Neural cell (in vitro differentiated cells): ENCODE measurements at regions not wholly inside any gene's neighbourhood (a gene's known extent, or its start where the extent isn't known, plus 50 kb on each side); places are given as distances from the start of the nearest gene placed in this dataset.

Source experiments
- H2AFZ ChIP-seq: fragments of 200-600, 300-800 bp; sonication (generic), shearing (Covaris generic); 2 replicates; pipeline ENCODE4 v1.6.0; 2014; ENCODE audit warnings: low read depth, mild to moderate bottlenecking, antibody characterized with exemption, low read length, moderate library complexity
- H3F3A ChIP-seq: fragments of 200-600 bp; shearing (Covaris generic); 2 replicates; pipeline ENCODE4 v1.6.1; 2016; ENCODE audit warnings: mild to moderate bottlenecking, moderate library complexity, mixed read lengths, antibody characterized with exemption, low read length; ENCODE audit not compliant: insufficient read depth, poor library complexity, severe bottlenecking
- H3K27ac ChIP-seq: fragments of 200-600, 300-800 bp; sonication (generic), shearing (Covaris generic); 2 replicates; pipeline ENCODE4 v1.5.1; 2014; ENCODE audit warnings: mild to moderate bottlenecking, low read length, moderate library complexity
- H3K27me3 ChIP-seq: fragments of 300-800, 200-600 bp; sonication (generic), shearing (Covaris generic); 2 replicates; pipeline ENCODE4 v1.6.0; 2014; ENCODE audit warnings: mild to moderate bottlenecking, low read depth, low read length, moderate library complexity; ENCODE audit not compliant: insufficient read depth
- H3K36me3 ChIP-seq: fragments of 300-800, 200-600 bp; sonication (generic), shearing (Covaris generic); 2 replicates; pipeline ENCODE4 v1.5.1; 2014; ENCODE audit warnings: mild to moderate bottlenecking, antibody characterized with exemption, low read length, moderate library complexity; ENCODE audit not compliant: insufficient read depth
- H3K4me2 ChIP-seq: fragments of 300-800, 200-600 bp; sonication (generic), shearing (Covaris generic); 2 replicates; pipeline ENCODE4 v1.6.0; 2014; ENCODE audit warnings: mild to moderate bottlenecking, low read length
- H3K4me3 ChIP-seq: fragments of 300-800, 200-600 bp; sonication (generic), shearing (Covaris generic); 2 replicates; pipeline ENCODE4 v1.5.1; 2014; ENCODE audit warnings: mild to moderate bottlenecking, low read length, moderate library complexity
- H3K79me2 ChIP-seq: fragments of 200-600 bp; shearing (Covaris generic); replicated peaks from 2 replicates; pipeline ENCODE4 v1.6.0; 2014; ENCODE audit warnings: mild to moderate bottlenecking, low read length, moderate library complexity; ENCODE audit not compliant: insufficient read depth
- H3K9ac ChIP-seq: fragments of 300-800, 200-600 bp; sonication (generic), shearing (Covaris generic); 2 replicates; pipeline ENCODE4 v1.6.1; 2016; ENCODE audit warnings: mild to moderate bottlenecking, low read length, mixed read lengths
- H3K9me2 ChIP-seq: fragments of 200-600 bp; shearing (Covaris generic); 2 replicates; pipeline ENCODE4 v1.6.1; 2016; ENCODE audit warnings: mild to moderate bottlenecking, low read length, mixed read lengths; ENCODE audit not compliant: insufficient read depth
- H3K9me3 ChIP-seq: fragments of 200-600, 300-800 bp; sonication (generic), shearing (Covaris generic); 2 replicates; pipeline ENCODE4 v1.6.1; 2016; ENCODE audit warnings: mild to moderate bottlenecking, mixed run types, low read length, moderate library complexity, mixed read lengths
- H4K20me1 ChIP-seq: fragments of 200-600 bp; shearing (Covaris generic); 2 replicates; pipeline ENCODE4 v1.6.1; 2016; ENCODE audit warnings: mild to moderate bottlenecking, mixed run types; ENCODE audit not compliant: insufficient read depth
- CTCF ChIP-seq: fragments of 450-650 bp; IDR thresholded peaks from 2 replicates; pipeline ENCODE4 v1.5.1; 2014; ENCODE audit warnings: antibody characterized with exemption, mild to moderate bottlenecking, moderate library complexity; ENCODE audit not compliant: poor library complexity, severe bottlenecking
- EP300 ChIP-seq: fragments of 450-650 bp; conservative IDR thresholded peaks from 2 replicates; pipeline ENCODE4 v1.6.1; 2014; ENCODE audit warnings: antibody characterized with exemption, mild to moderate bottlenecking, moderate library complexity; ENCODE audit not compliant: poor library complexity, severe bottlenecking
- EZH2 ChIP-seq: fragments of 200-600, 300-800 bp; shearing (Covaris generic), sonication (generic); IDR thresholded peaks from 2 replicates; pipeline ENCODE4 v1.6.1; 2014; ENCODE audit warnings: antibody characterized with exemption, low read length, borderline replicate concordance, mild to moderate bottlenecking; ENCODE audit not compliant: insufficient read depth, poor library complexity, severe bottlenecking
- MXI1 ChIP-seq: fragments of 450-650 bp; conservative IDR thresholded peaks from 2 replicates; pipeline ENCODE4 v1.6.1; 2014; ENCODE audit warnings: antibody characterized with exemption, mild to moderate bottlenecking; ENCODE audit not compliant: poor library complexity, severe bottlenecking
- POLR2AphosphoS5 ChIP-seq: IDR thresholded peaks from 2 replicates; pipeline ENCODE4 v1.6.1; 2012
- RAD21 ChIP-seq: fragments of 450-650 bp; conservative IDR thresholded peaks from 2 replicates; pipeline ENCODE4 v1.6.1; 2014; ENCODE audit warnings: antibody characterized with exemption, mild to moderate bottlenecking, moderate library complexity
- REST ChIP-seq: IDR thresholded peaks from 2 replicates; pipeline ENCODE4 v1.6.1; 2012; ENCODE audit warnings: borderline replicate concordance
- SMC3 ChIP-seq: fragments of 450-650 bp; conservative IDR thresholded peaks from 2 replicates; pipeline ENCODE4 v1.6.1; 2014; ENCODE audit warnings: antibody characterized with exemption, mild to moderate bottlenecking, moderate library complexity; ENCODE audit not compliant: poor library complexity
- TAF1 ChIP-seq: IDR thresholded peaks from 2 replicates; pipeline ENCODE4 v1.6.1; 2012; ENCODE audit warnings: low read depth

- H3K79me2 ChIP-seq, result no peaks in the 10 kb centered on the region
- no peaks in the 10 kb centered on the region for H3F3A ChIP-seq
- no peak overlapping the region for H3K4me3 ChIP-seq
- H3K4me2 ChIP-seq, result no peak overlapping the region
- no peaks in the 10 kb centered on the region for H4K20me1 ChIP-seq
- TF ChIP-seq RAD21, result no peak
- no peak for TF ChIP-seq POLR2AphosphoS5
- no peak for TF ChIP-seq TAF1
- TF ChIP-seq CTCF, result no peak
- TF ChIP-seq EZH2, result no peak
- no peak for TF ChIP-seq MXI1
- TF ChIP-seq SMC3, result no peak
- TF ChIP-seq EP300, result no peak
- TF ChIP-seq REST, result no peak
- no peaks in the 10 kb centered on the region for H3K9me3 ChIP-seq
- H3K36me3 ChIP-seq, result no peaks in the 10 kb centered on the region
- no peak overlapping the region for H2AFZ ChIP-seq
- H3K27ac ChIP-seq, result no peak overlapping the region
- no peak overlapping the region for H3K9ac ChIP-seq
- no peaks in the 10 kb centered on the region for H3K27me3 ChIP-seq
- H3K9me2 ChIP-seq, result no peaks in the 10 kb centered on the region
Observed at GRCh38 chr2:5364361-5364760, 327.8 kb upstream of the SOX11 start.

- no peaks in the 10 kb centered on the region for H3K36me3 ChIP-seq
- H3K9me3 ChIP-seq, result no peaks in the 10 kb centered on the region
- no peak overlapping the region for H3K4me3 ChIP-seq
- H3K79me2 ChIP-seq, result no peaks in the 10 kb centered on the region
- H4K20me1 ChIP-seq, result no peaks in the 10 kb centered on the region
- no peaks in the 10 kb centered on the region for H3F3A ChIP-seq
- H3K27ac ChIP-seq, result no peak overlapping the region
- H3K4me2 ChIP-seq, result no peak overlapping the region
- H3K9me2 ChIP-seq, result no peaks in the 10 kb centered on the region
- H2AFZ ChIP-seq, result no peak overlapping the region
- H3K27me3 ChIP-seq, result no peaks in the 10 kb centered on the region
- TF ChIP-seq EZH2 (no peak), REST (no peak), SMC3 (peak; percentile 77), EP300 (no peak), RAD21 (peak; percentile 75), MXI1 (no peak), POLR2AphosphoS5 (no peak), CTCF (peak; percentile 69), TAF1 (no peak)
- no peak overlapping the region for H3K9ac ChIP-seq
Observed at GRCh38 chr2:5365871-5366461, 326.2 kb upstream of the SOX11 start.
